H9 (cell line): ENCODE measurements at regions not wholly inside any gene's neighbourhood (a gene's known extent, or its start where the extent isn't known, plus 50 kb on each side); places are given as distances from the start of the nearest gene placed in this dataset.

Source experiments
- DNase-seq: peaks from one replicate; pipeline ENCODE4 v3.0.0-alpha.2; 2017
- H2AFZ ChIP-seq: one replicate; pipeline ENCODE4 v1.6.1; 2013; ENCODE audit warnings: mild to moderate bottlenecking, low read length, control low read depth, moderate library complexity
- H2AK5ac ChIP-seq: 2 replicates; pipeline ENCODE4 v1.6.1; 2013; ENCODE audit warnings: low read length, control low read depth, mixed read lengths; ENCODE audit not compliant: insufficient read length
- H2BK120ac ChIP-seq: one replicate; pipeline ENCODE4 v1.6.1; 2013; ENCODE audit warnings: low read depth, mild to moderate bottlenecking, low read length, control low read depth, inconsistent platforms; ENCODE audit not compliant: poor library complexity, severe bottlenecking
- H2BK12ac ChIP-seq: 2 replicates; pipeline ENCODE4 v1.6.1; 2013; ENCODE audit warnings: low read length, control low read depth, mixed read lengths, low read depth; ENCODE audit not compliant: insufficient read length
- H2BK15ac ChIP-seq: 2 replicates; pipeline ENCODE4 v1.6.1; 2013; ENCODE audit warnings: low read depth, low read length, control low read depth
- H2BK20ac ChIP-seq: one replicate; pipeline ENCODE4 v1.6.1; 2013; ENCODE audit warnings: low read depth, mild to moderate bottlenecking, low read length, control low read depth, inconsistent platforms; ENCODE audit not compliant: poor library complexity, severe bottlenecking
- H2BK5ac ChIP-seq: 2 replicates; pipeline ENCODE4 v1.6.1; 2013; ENCODE audit warnings: low read length, control low read depth, mixed read lengths; ENCODE audit not compliant: insufficient read length
- H3K14ac ChIP-seq: 2 replicates; pipeline ENCODE4 v1.6.1; 2013; ENCODE audit warnings: low read length, control low read depth; ENCODE audit not compliant: insufficient read depth
- H3K18ac ChIP-seq: 2 replicates; pipeline ENCODE4 v1.6.1; 2013; ENCODE audit warnings: low read depth, mild to moderate bottlenecking, mixed read lengths, low read length, control low read depth; ENCODE audit not compliant: insufficient read length
- H3K23ac ChIP-seq: 2 replicates; pipeline ENCODE4 v1.6.1; 2013; ENCODE audit warnings: low read length, control low read depth, mixed read lengths, low read depth; ENCODE audit not compliant: insufficient read length
- H3K23me2 ChIP-seq: 2 replicates; pipeline ENCODE4 v1.6.1; 2013; ENCODE audit warnings: low read depth, mild to moderate bottlenecking, mixed read lengths, low read length, control low read depth; ENCODE audit not compliant: insufficient read length, poor library complexity, severe bottlenecking
- H3K27ac ChIP-seq: 2 replicates; pipeline ENCODE4 v1.5.1; 2013; ENCODE audit warnings: low read length, control low read depth, mixed read lengths, low read depth; ENCODE audit not compliant: insufficient read length
- H3K27me3 ChIP-seq: 2 replicates; pipeline ENCODE4 v1.6.1; 2013; ENCODE audit warnings: low read length, control low read depth, inconsistent platforms; ENCODE audit not compliant: insufficient read depth
- H3K4ac ChIP-seq: 2 replicates; pipeline ENCODE4 v1.6.1; 2013; ENCODE audit warnings: low read depth, mild to moderate bottlenecking, control low read depth, inconsistent platforms, low read length, moderate library complexity
- H3K4me1 ChIP-seq: 2 replicates; pipeline ENCODE4 v1.6.1; 2013; ENCODE audit warnings: low read length, control low read depth, inconsistent platforms; ENCODE audit not compliant: insufficient read depth
- H3K4me2 ChIP-seq: 2 replicates; pipeline ENCODE4 v1.6.1; 2013; ENCODE audit warnings: low read length, control low read depth, mixed read lengths; ENCODE audit not compliant: insufficient read length, insufficient read depth
- H3K56ac ChIP-seq: 2 replicates; pipeline ENCODE4 v1.6.1; 2013; ENCODE audit warnings: low read depth, mild to moderate bottlenecking, mixed read lengths, low read length, control low read depth; ENCODE audit not compliant: insufficient read length
- H3K79me1 ChIP-seq: 2 replicates; pipeline ENCODE4 v1.6.1; 2013; ENCODE audit warnings: low read depth, mild to moderate bottlenecking, moderate library complexity, low read length, control low read depth, inconsistent platforms; ENCODE audit not compliant: insufficient read depth, poor library complexity, severe bottlenecking
- H3K79me2 ChIP-seq: 2 replicates; pipeline ENCODE4 v1.6.1; 2013; ENCODE audit warnings: low read length, control low read depth, inconsistent platforms; ENCODE audit not compliant: insufficient read depth
- H3K9ac ChIP-seq: 2 replicates; pipeline ENCODE4 v1.6.1; 2013; ENCODE audit warnings: low read length, control low read depth, mixed read lengths; ENCODE audit not compliant: insufficient read length; ENCODE audit errors: extremely low read depth
- H3K9me3 ChIP-seq: one replicate; pipeline ENCODE4 v1.6.1; 2013; ENCODE audit warnings: low read depth, low read length, inconsistent platforms; ENCODE audit not compliant: control insufficient read depth
- H3T11ph ChIP-seq: one replicate; pipeline ENCODE4 v1.6.1; 2013; ENCODE audit warnings: mild to moderate bottlenecking, low read length, control low read depth, inconsistent platforms
- H4K20me1 ChIP-seq: one replicate; pipeline ENCODE4 v1.6.1; 2013; ENCODE audit not compliant: control insufficient read depth, insufficient read length, insufficient read depth
- H4K5ac ChIP-seq: 2 replicates; pipeline ENCODE4 v1.6.1; 2013; ENCODE audit warnings: low read depth, mild to moderate bottlenecking, mixed read lengths, low read length, control low read depth; ENCODE audit not compliant: insufficient read length
- H4K8ac ChIP-seq: replicated peaks from 2 replicates; pipeline ENCODE4 v1.6.1; 2013; ENCODE audit warnings: low read length, control low read depth, mixed read lengths, low read depth; ENCODE audit not compliant: insufficient read length
- H4K91ac ChIP-seq: 2 replicates; pipeline ENCODE4 v1.6.1; 2013; ENCODE audit warnings: low read depth, mild to moderate bottlenecking, moderate library complexity, mixed read lengths, low read length, control low read depth; ENCODE audit not compliant: insufficient read length
- H3K27ac Mint-ChIP-seq, 3 experiments: 2 replicates in 2 of 3; 3 replicates in 1 of 3; pipeline ENCODE4 v1.8.0; 2020 to 2021; ENCODE audit warnings: mixed read lengths in 3 of 3, mild to moderate bottlenecking in 1 of 3, moderate library complexity in 1 of 3
- H3K27me3 Mint-ChIP-seq: 2 replicates; pipeline ENCODE4 v1.8.0; 2021; ENCODE audit warnings: low read depth, mild to moderate bottlenecking, moderate library complexity, mixed read lengths
- H3K36me3 Mint-ChIP-seq, 3 experiments: 2 replicates in 2 of 3; 3 replicates in 1 of 3; pipeline ENCODE4 v1.8.0; 2020 to 2021; ENCODE audit warnings: low read depth in 3 of 3, mixed read lengths in 3 of 3; ENCODE audit not compliant: insufficient read depth in 1 of 3
- H3K4me1 Mint-ChIP-seq, 2 experiments: 2 replicates each; pipeline ENCODE4 v1.8.0; 2020; ENCODE audit warnings: mixed read lengths in 2 of 2
- H3K4me3 Mint-ChIP-seq, 2 experiments: 2 replicates in 1 of 2; 3 replicates in 1 of 2; pipeline ENCODE4 v1.8.0; 2020 to 2021; ENCODE audit warnings: mild to moderate bottlenecking in 2 of 2, mixed read lengths in 2 of 2, moderate library complexity in 1 of 2
- H3K9me3 Mint-ChIP-seq, 2 experiments: 2 replicates in 1 of 2; 3 replicates in 1 of 2; pipeline ENCODE4 v1.8.0; 2020; ENCODE audit warnings: mild to moderate bottlenecking in 2 of 2, mixed read lengths in 2 of 2, moderate library complexity in 1 of 2
- CTCF ChIP-seq: fragments of 200-600 bp; sonication (generic); conservative IDR thresholded peaks from 3 replicates; pipeline ENCODE4 v1.8.0; 2021; ENCODE audit warnings: antibody characterized with exemption, mild to moderate bottlenecking
- WGBS: extraction: QIAGEN DNeasy Blood & Tissue Kit; methylation state at CpG from one replicate; pipeline ENCODE4 v1.1.7; 2013; ENCODE audit warnings: missing lambda C conversion rate, low lambda C conversion rate, mixed read lengths; ENCODE audit not compliant: insufficient read length; ENCODE audit errors: extremely low coverage; 5-methylcytosine and 5-hydroxymethylcytosine counted together

GRCh38 chrX:96424007-96424406, 260.6 kb upstream of the DIAPH2 start:
- Histone ChIP-seq H2BK15ac (no peak overlapping the region), H3K27ac (no peak overlapping the region), H3K9ac (no peak overlapping the region), H4K5ac (no peak overlapping the region), H3K4me1 (no peaks in the 10 kb centered on the region), H4K20me1 (no peaks in the 10 kb centered on the region), H2AK5ac (no peak overlapping the region), H3K23ac (no peak overlapping the region), H3K9me3 (no peaks in the 10 kb centered on the region), H3K23me2 (no peaks in the 10 kb centered on the region), H2BK5ac (no peak overlapping the region), H3K79me2 (no peaks in the 10 kb centered on the region), H3K14ac (no peak overlapping the region), H3K27me3 (no peaks in the 10 kb centered on the region), H2BK20ac (no peak overlapping the region), H3K4ac (no peak overlapping the region), H2BK12ac (no peak overlapping the region), H3K4me2 (no peak overlapping the region), H2AFZ (no peak overlapping the region), H2BK120ac (no peak overlapping the region), H3K56ac (no peak overlapping the region), H3T11ph (no peak overlapping the region), H3K18ac (no peak overlapping the region), H4K91ac (no peak overlapping the region), H3K79me1 (no peaks in the 10 kb centered on the region), H4K8ac (no peak overlapping the region)
- H3K27ac Mint-ChIP-seq = no peak overlapping the region
- H3K4me1 Mint-ChIP-seq = no peaks in the 10 kb centered on the region
- H3K36me3 Mint-ChIP-seq = peaks cover 0 to 4% (median 0%) of the 10 kb centered on the region in 3 experiments; a peak in 1 of 7 replicates
- TF ChIP-seq CTCF = no peak
- peaks cover 2 to 3% of the 10 kb centered on the region in 2 experiments; a peak in 3 of 5 replicates for H3K9me3 Mint-ChIP-seq
- H3K4me3 Mint-ChIP-seq = no peak overlapping the region
- DNase-seq = no peak
- WGBS = no CpG with 5 or more reads among the region's 3 CpGs
- H3K27me3 Mint-ChIP-seq = peaks cover 4% of the 10 kb centered on the region; the same call in 1 of the 2 replicates
